HG03460 (cell line): ENCODE measurements at regions not wholly inside any gene's neighbourhood (a gene's known extent, or its start where the extent isn't known, plus 50 kb on each side); places are given as distances from the start of the nearest gene placed in this dataset.

Source experiments
- ATAC-seq: cut with Tn5 transposase; IDR thresholded peaks from one replicate; pipeline ENCODE4 v1.9.1; 2021; ENCODE audit not compliant: unreplicated experiment

DNA sequence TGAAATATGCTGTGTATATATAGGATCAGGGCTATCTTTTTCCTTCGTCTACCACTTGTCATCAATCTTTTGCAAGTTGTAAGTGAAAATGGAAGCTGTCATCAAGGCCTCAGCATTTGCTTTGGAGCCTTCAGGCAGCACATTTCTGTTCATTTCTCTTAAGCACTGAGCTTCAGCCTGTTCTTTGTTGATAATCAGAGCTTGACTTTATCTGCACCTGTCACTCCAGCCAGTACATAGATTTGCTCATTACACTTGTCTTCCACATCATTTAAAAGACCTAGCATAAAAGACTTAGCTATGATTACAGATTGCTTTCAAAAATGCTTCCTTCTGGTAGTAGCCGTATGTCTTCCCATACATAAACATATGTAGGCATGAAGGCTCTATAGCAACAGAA is 189.8 kb upstream of the GRIK2 start:
- ATAC-seq: no peak

DNA sequence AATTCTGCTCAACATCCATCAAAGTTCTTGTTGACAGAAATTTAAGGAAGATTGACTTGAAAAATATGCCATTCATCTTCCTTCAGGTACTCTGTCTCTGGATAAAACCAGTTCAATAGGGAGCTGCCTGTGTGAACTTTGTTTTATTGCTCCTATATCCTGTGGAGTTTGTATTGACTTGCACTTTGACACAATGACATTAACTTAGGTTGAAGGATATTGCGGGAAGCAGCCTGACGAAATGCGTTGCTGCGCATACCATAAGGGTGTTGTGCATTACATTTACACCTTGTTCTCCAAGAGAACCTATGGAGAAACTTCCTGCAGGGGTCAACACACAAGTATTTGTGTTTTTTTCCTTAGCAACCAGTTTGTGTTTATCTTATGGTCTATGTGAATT is 185.4 kb upstream of the GRIK2 start:
- no peak for ATAC-seq

DNA sequence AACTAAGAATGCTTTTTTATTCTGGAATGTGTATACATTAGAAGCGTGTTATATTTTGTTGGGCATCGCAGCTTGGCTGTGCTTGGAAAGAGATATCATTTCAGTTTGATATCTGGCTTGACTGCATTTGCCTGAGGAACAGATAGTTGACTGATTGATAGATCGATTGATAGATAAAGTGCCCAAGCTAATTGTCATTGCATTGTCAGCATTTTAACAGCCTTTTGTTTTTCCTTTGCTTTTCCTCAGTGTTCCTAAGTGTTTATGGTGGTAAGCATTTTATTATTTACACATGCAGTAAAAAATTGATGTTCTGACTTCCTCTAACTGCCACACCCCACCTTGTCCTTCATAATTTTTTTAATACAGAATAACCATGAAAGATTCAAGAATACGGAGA is 180.9 kb upstream of the GRIK2 start:
- no peak for ATAC-seq

GRCh38 chr6:101222007-101222406 is 171.5 kb upstream of the GRIK2 start:
- ATAC-seq: no peak

GRCh38 chr6:101224751-101225150 is 168.8 kb upstream of the GRIK2 start:
- ATAC-seq: no peak

- ATAC-seq: no peak
These were observed 166.8 kb upstream of the GRIK2 start for GRCh38 chr6:101226677-101227135.

- ATAC-seq: no peak
These were observed 162.6 kb upstream of the GRIK2 start for GRCh38 chr6:101230866-101231265.

DNA sequence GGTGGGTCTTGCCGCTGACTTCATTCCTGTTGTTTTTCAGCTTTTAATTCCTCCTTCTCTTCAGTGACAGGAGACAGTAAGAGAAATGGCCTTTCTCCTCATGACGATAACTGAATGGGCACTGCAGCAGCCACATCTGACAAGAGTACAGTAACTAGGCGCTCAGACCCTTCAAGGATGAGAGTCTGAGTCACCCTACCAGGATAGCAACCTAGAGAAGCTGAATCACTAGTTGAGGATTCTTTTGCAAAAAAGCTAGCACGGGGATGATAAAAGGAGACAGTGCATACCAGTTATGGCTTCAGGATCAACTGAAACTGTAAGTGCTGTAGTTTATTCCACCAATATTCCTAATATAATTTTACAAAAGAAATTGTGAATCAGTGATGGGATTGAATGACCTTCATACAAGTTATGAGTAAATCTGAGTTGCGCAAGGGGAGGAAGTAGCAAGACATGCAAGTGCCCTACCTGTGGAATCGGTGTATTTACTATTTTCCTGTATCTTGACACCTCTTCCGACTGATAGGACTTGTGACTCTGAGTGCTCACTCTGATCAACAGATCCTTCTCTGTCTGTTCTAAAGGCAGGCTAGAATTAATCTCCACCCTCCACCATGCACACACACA is 161.8 kb upstream of the GRIK2 start:
- ATAC-seq: no peak

DNA sequence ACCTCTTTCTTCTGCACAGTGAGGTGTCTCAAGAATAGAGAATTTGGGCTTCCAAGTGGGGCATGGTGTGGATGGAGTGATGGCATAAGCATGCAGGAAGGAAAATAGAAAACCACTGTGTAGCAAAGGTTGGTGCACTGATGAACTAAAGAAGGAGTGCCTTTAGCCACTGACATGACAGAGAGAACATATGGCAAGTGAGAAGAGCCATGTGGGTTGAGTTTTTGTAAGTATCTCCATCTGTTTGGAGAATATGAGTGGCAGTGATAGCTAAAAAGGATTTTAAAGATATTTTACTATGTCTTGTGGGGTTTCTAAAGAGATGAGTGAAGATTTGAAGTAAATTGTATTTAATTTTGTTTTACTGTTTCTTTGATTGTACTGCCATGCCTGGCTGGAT is 160.5 kb upstream of the GRIK2 start:
- ATAC-seq: no peak

DNA sequence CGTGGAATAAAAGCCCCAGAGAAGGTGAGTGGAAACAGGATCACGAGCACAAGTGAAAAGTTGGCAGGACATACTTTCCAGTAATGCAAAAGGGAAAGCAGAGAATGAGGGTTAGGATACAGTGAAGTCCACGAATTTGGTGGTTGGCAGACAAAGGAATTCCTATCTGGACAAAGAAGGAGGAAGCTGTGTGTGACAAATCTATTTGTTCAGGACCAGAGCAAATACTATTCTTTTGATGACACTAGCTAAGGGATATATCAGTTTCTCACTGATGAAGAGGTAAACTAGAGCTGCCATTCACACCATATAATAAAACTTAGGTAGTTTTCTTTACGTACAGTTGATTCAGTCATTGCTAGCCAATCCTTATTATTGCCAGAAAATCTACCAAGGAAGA is 156.8 kb upstream of the GRIK2 start:
- ATAC-seq: no peak

DNA sequence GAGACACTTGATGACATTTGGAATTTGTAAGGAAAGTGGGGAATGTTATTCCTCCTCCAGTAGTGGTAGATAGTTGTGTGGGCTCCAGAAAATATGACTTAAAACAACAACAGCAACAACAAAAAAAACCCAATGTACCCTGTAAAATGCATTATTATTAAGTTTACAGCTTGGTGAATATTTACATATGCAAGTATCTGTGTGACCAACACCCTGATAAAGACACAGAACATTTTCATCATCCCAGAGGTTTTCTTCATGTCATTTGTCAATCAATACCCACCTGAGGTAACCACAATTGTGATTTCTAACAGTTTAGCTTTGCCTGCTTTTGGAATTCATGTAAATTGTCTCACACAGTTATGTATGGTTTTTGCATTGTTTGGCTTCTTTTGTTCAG is 152.1 kb upstream of the GRIK2 start:
- ATAC-seq: no peak

GRCh38 chr6:101249470-101249869 is 144.0 kb upstream of the GRIK2 start:
- no peak for ATAC-seq

GRCh38 chr6:101257163-101257562 is 136.3 kb upstream of the GRIK2 start:
- ATAC-seq: no peak

DNA sequence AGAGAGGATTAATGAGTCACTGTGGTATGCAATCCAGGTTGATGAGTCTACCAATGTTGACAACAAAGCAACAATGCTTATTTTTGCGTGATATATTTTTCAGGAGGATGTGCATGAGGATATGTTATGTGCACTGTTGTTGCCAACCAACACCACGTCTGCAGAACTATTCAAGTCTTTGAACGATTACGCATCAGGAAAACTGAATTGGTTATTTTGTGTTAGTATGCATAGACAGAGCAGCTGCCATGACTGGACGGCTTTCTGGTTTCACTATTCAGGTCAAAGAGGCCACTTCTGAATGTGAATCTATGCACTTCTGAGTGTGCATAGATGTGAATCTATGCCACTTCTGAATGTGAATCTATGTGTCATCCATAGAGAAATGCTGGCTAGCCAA is 134.0 kb upstream of the GRIK2 start:
- ATAC-seq: no peak

DNA sequence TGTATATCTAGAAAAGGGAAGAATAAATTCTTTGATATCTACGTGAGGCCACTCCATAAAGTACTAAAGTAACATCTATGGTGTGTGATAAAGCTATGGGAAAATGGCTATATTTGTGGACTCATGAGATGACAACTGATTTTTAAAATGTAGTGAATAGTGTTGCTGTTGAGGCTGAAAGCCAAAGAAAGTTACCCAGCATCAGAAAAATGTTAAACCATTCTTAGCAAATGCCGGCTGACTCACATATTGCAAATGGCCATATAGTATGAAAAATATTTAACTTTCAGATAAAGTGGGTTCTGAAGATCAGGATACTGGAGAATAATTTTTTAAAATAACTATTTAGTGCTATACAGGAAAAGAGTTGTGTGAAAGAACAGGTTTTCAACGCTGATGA is 129.9 kb upstream of the GRIK2 start:
- ATAC-seq: no peak

DNA sequence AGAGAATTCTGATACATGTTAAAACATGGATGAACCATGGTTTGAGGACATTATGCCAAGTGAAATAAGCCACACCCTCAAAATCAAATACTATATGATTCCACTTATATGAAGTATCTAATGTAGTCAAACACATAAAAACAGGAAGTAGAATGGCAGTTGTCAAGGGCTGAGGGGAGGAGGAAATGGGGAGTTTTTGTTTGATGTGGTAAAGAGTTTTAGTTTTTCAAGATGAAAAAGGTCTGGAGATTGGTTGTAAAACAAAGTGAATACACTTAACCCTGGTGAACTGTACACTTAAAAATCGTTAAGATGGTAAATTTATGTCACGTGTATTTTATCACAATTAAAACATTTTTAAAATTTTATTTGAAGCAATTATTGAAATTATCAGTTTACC is 127.4 kb upstream of the GRIK2 start:
- ATAC-seq: no peak

- ATAC-seq: no peak
These were observed 125.0 kb upstream of the GRIK2 start for GRCh38 chr6:101268541-101268940.

- ATAC-seq: no peak
These were observed 118.3 kb upstream of the GRIK2 start for GRCh38 chr6:101275251-101275650.

DNA sequence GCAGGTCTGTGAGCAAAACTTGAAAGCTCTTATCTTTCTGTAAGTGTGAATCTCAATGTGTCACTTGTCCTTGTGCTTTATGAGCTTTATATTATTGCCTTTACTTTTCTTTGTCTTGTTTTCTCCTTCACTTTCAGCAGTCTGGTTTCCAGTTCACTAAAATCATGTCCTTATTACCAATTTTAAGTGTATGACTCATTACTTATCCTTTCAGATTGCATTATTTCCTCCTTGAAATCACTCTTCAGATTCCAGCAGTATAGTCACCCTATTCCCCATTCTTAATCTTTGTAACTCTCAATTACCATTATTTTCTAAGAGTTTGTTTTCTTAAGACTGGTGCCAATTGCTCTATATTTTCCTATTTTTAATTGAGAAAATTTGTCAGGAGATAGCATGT is 117.4 kb upstream of the GRIK2 start:
- ATAC-seq: no peak

DNA sequence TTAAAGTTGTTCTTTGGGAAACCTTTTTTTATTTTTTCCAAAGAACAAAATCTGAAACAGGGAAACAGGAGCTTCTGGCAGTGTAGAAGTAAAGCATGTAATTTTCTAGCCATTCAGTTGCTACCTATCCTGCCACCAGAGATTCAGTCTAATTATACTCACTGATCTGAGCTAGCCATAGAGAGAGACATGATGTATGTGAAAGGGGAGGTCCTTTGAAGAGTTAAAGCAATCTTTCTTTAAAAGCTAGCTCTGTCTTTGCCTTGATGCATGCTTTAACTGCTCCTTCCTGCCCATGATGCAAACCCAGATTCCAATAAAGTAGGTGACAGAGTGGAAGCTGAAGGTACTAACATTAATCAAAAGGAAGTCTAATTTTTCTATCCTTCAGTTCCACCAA is 114.1 kb upstream of the GRIK2 start:
- no peak for ATAC-seq

DNA sequence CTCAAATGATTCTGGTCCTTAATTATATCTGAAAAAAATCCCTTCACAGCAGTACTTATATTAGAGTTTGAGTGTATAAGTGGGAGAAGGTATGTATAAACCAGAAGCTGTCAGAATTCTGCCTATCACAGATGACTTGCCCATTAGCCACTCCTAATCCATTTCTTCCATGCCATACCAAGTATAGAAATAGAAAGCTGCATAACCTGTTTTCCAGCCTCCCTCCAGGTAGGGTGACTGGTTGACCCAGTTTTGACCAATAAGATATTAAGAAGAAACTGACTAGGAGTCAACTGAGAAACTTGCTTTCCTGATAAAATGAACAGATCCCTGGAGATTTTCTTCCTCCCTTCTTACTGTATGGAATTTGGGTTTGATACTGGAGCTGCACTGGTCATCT is 112.2 kb upstream of the GRIK2 start:
- no peak for ATAC-seq

GRCh38 chr6:101284131-101284530 is 109.4 kb upstream of the GRIK2 start:
- no peak for ATAC-seq

GRCh38 chr6:101286146-101286545 is 107.4 kb upstream of the GRIK2 start:
- no peak for ATAC-seq

DNA sequence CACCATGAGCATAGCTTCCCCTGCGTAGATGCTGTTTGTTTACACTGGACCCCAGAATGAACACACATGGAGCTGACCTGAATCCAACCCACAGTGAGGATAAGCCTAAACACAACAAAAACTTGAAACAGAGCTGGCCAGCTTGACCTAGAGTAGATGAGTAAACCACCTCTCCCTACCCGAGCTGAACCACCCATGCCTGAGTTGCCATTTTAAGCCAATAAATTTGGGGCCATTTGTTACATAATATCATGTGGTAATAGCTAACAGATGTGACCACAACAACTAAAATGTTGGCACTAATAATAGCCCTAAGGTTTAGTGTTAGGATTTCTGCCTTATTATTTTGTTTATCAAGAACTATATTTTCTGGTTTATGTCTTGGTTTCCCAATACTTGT is 103.2 kb upstream of the GRIK2 start:
- no peak for ATAC-seq
